B cell (primary cell): ENCODE measurements at regions not wholly inside any gene's neighbourhood (a gene's known extent, or its start where the extent isn't known, plus 50 kb on each side); places are given as distances from the start of the nearest gene placed in this dataset.

Source experiments
- ATAC-seq: fragments of 200-7000 bp; cut with Tn5 transposase; one replicate; pipeline ENCODE4 v1.10.0; 2021; ENCODE audit warnings: low read depth, mild to moderate bottlenecking, moderate number of reproducible peaks, moderate library complexity
- CTCF ChIA-PET: fragments of 350-600 bp; sonication (Branson Sonifier 250); formaldehyde crosslinking; loops from one replicate; lab custom pipeline; 2021; ENCODE audit warnings: antibody characterized with exemption, inconsistent platforms; lab: Charles Lee
- POLR2A ChIA-PET: fragments of 350-600 bp; sonication (Branson Sonifier 250); formaldehyde crosslinking; loops from one replicate; lab custom pipeline; 2021; ENCODE audit warnings: antibody characterized with exemption; lab: Charles Lee
- DNase-seq: peaks from one replicate; pipeline ENCODE4 v3.0.0; 2013
- H2AFZ ChIP-seq: 2 replicates; pipeline ENCODE4 v1.6.1; 2012; ENCODE audit warnings: mild to moderate bottlenecking, low read depth, low read length; ENCODE audit not compliant: insufficient read depth, poor library complexity, severe bottlenecking
- H3K27ac ChIP-seq, 2 donors: 1 replicate in 1 of 2; 2 replicates in 1 of 2; pipeline ENCODE4 v1.5.1; 2012 to 2013; ENCODE audit warnings: low read length in 2 of 2, mild to moderate bottlenecking in 2 of 2, moderate library complexity in 1 of 2
- H3K27me3 ChIP-seq, 4 experiments: fragments of 200-600 bp in 1 of 4; sonication (generic) in 1 of 4; replicated peaks in 1 of 4; 1 replicate in 2 of 4; 2 replicates in 2 of 4; pipeline versions ENCODE4 v1.6.1 to v1.7.0; 2013 to 2016; ENCODE audit warnings: low read length in 3 of 4, mild to moderate bottlenecking in 2 of 4, mixed read lengths in 1 of 4, moderate library complexity in 1 of 4; ENCODE audit not compliant: insufficient read depth in 4 of 4, control insufficient read depth in 3 of 4; ENCODE audit errors: control extremely low read depth in 1 of 4
- H3K36me3 ChIP-seq, 2 experiments: replicated peaks in 1 of 2; 1 replicate in 1 of 2; 2 replicates in 1 of 2; pipeline versions ENCODE4 v1.6.1 to v1.7.1; 2013; ENCODE audit warnings: low read length in 1 of 2; ENCODE audit not compliant: insufficient read depth in 2 of 2, control insufficient read depth in 1 of 2; ENCODE audit errors: control extremely low read depth in 1 of 2, extremely low read depth in 1 of 2
- H3K4me1 ChIP-seq, 2 donors: fragments of 200-600 bp in 1 of 2; sonication (generic) in 1 of 2; 1 replicate in 1 of 2; 2 replicates in 1 of 2; pipeline versions ENCODE4 v1.5.1 to v1.6.1; 2013 to 2017; ENCODE audit warnings: low read length in 2 of 2; ENCODE audit not compliant: control insufficient read depth in 2 of 2, insufficient read depth in 2 of 2
- H3K4me2 ChIP-seq: replicated peaks from 2 replicates; pipeline ENCODE3; 2012; ENCODE audit warnings: mild to moderate bottlenecking, low read depth, low read length; ENCODE audit not compliant: poor library complexity, severe bottlenecking
- H3K4me3 ChIP-seq, 5 experiments: fragments of 200-600 bp in 1 of 5; sonication (generic) in 1 of 5; 1 replicate in 3 of 5; 2 replicates in 2 of 5; pipeline versions ENCODE4 v1.5.1 to v1.7.0; 2011 to 2016; ENCODE audit warnings: low read length in 4 of 5, mild to moderate bottlenecking in 4 of 5, low read depth in 2 of 5, control low read depth in 1 of 5, moderate library complexity in 1 of 5; ENCODE audit not compliant: insufficient read depth in 1 of 5; ENCODE audit errors: control extremely low read depth in 1 of 5, extremely low read depth in 1 of 5
- H3K79me2 ChIP-seq: fragments of 200-600 bp; sonication (generic); one replicate; pipeline ENCODE4 v1.6.0; 2016; ENCODE audit warnings: low read length; ENCODE audit not compliant: control insufficient read depth, insufficient read depth
- H3K9ac ChIP-seq: fragments of 200-600 bp; sonication (generic); 2 replicates; pipeline ENCODE4 v1.6.1; 2017; ENCODE audit warnings: mild to moderate bottlenecking, low read length, moderate library complexity
- H3K9me3 ChIP-seq, 3 donors: one replicate each; pipeline versions ENCODE4 v1.6.1 to v1.7.1; 2013; ENCODE audit warnings: low read length in 2 of 3; ENCODE audit not compliant: control insufficient read depth in 2 of 3, insufficient read depth in 1 of 3; ENCODE audit errors: control extremely low read depth in 1 of 3
- H4K20me1 ChIP-seq: 2 replicates; pipeline ENCODE4 v1.6.0; 2012; ENCODE audit warnings: mild to moderate bottlenecking, low read length; ENCODE audit not compliant: insufficient read depth, control insufficient read depth, poor library complexity, severe bottlenecking
- H3K27ac Mint-ChIP-seq: one replicate; pipeline ENCODE4 v1.8.0; 2021; ENCODE audit warnings: mixed read lengths
- H3K27me3 Mint-ChIP-seq: one replicate; pipeline ENCODE4 v1.8.0; 2021; ENCODE audit warnings: mixed read lengths
- H3K4me1 Mint-ChIP-seq: one replicate; pipeline ENCODE4 v1.8.0; 2021; ENCODE audit warnings: mixed read lengths
- H3K4me3 Mint-ChIP-seq: one replicate; pipeline ENCODE4 v1.8.0; 2021; ENCODE audit warnings: mixed read lengths
- H3K9me3 Mint-ChIP-seq: one replicate; pipeline ENCODE4 v1.8.0; 2022; ENCODE audit warnings: mixed read lengths; ENCODE audit not compliant: insufficient read depth
- CTCF ChIP-seq: fragments of 200-600 bp; IDR thresholded peaks from one replicate; pipeline ENCODE4 v1.8.0; 2022; ENCODE audit warnings: antibody characterized with exemption, mild to moderate bottlenecking
- EZH2 ChIP-seq: IDR thresholded peaks from 2 replicates; pipeline ENCODE4 v1.6.1; 2012; ENCODE audit warnings: borderline replicate concordance, low read depth, mild to moderate bottlenecking, moderate library complexity, low read length; ENCODE audit not compliant: insufficient read depth, poor library complexity, severe bottlenecking
- WGBS: methylation state at CpG from one replicate; pipeline ENCODE4 v1.1.5; 2013; ENCODE audit warnings: missing lambda C conversion rate; ENCODE audit not compliant: insufficient coverage; 5-methylcytosine and 5-hydroxymethylcytosine counted together
- intact Hi-C: fragments of 100-400 bp; cut with micrococcal nuclease; formaldehyde crosslinking; loops from one replicate; pipeline ENCODE4 v1.10.0; 2022

GRCh38 chrX:16335181-16335580, 167.9 kb downstream of the MAGEB17 start:
- POLR2A ChIA-PET = no interaction called here

More at GRCh38 chrX:16335181-16335580, 167.9 kb downstream of the MAGEB17 start:
- H3K9me3 Mint-ChIP-seq = peaks cover 3% of the 10 kb centered on the region
- H3K4me1 ChIP-seq = no peaks in the 10 kb centered on the region
- no peak overlapping the region for H3K9ac ChIP-seq
- TF ChIP-seq CTCF (no peak), EZH2 (no peak)
- CTCF ChIA-PET = no interaction called here
- H3K9me3 ChIP-seq = no peaks in the 10 kb centered on the region
- H4K20me1 ChIP-seq = no peaks in the 10 kb centered on the region
- intact Hi-C loops = no loop called here
- H3K4me3 Mint-ChIP-seq = no peak overlapping the region
- H3K27me3 ChIP-seq = no peaks in the 10 kb centered on the region
- H3K36me3 ChIP-seq = no peaks in the 10 kb centered on the region
- no peaks in the 10 kb centered on the region for H3K79me2 ChIP-seq
- DNase-seq (no peak), ATAC-seq (no peak)
- no CpG with 5 or more reads among the region's 1 CpG for WGBS
- no peak overlapping the region for H3K4me3 ChIP-seq
- no peaks in the 10 kb centered on the region for H3K4me1 Mint-ChIP-seq
- H3K27ac Mint-ChIP-seq = no peak overlapping the region
- H3K4me2 ChIP-seq = no peak overlapping the region
- H3K27me3 Mint-ChIP-seq = no peaks in the 10 kb centered on the region
- no peak overlapping the region for H2AFZ ChIP-seq
- no peak overlapping the region for H3K27ac ChIP-seq
